Epithelial cell of esophagus (primary cell): ENCODE measurements at regions not wholly inside any gene's neighbourhood (a gene's known extent, or its start where the extent isn't known, plus 50 kb on each side); places are given as distances from the start of the nearest gene placed in this dataset.
A peak's percentile ranks its signal among the peaks of the same experiment; 100 is the strongest.

Experiments
- DNase-seq: peaks from one replicate; pipeline ENCODE4 v3.0.0; 2010; ENCODE audit warnings: low read depth
- H3K4me3 ChIP-seq: 2 replicates; pipeline ENCODE4 v1.5.1; 2011; ENCODE audit warnings: mild to moderate bottlenecking, low read length, control low read depth
- TF ChIP-seq, protein P1 (sequence below): IDR thresholded peaks from 2 replicates; pipeline ENCODE4 v1.5.1; 2011; ENCODE audit warnings: low read depth, mild to moderate bottlenecking, low read length, control low read depth, inconsistent platforms; ENCODE audit not compliant: insufficient read depth; ENCODE audit errors: missing control alignments

- TF ChIP-seq, protein P1, sequence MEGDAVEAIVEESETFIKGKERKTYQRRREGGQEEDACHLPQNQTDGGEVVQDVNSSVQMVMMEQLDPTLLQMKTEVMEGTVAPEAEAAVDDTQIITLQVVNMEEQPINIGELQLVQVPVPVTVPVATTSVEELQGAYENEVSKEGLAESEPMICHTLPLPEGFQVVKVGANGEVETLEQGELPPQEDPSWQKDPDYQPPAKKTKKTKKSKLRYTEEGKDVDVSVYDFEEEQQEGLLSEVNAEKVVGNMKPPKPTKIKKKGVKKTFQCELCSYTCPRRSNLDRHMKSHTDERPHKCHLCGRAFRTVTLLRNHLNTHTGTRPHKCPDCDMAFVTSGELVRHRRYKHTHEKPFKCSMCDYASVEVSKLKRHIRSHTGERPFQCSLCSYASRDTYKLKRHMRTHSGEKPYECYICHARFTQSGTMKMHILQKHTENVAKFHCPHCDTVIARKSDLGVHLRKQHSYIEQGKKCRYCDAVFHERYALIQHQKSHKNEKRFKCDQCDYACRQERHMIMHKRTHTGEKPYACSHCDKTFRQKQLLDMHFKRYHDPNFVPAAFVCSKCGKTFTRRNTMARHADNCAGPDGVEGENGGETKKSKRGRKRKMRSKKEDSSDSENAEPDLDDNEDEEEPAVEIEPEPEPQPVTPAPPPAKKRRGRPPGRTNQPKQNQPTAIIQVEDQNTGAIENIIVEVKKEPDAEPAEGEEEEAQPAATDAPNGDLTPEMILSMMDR: no peak
- H3K4me3 ChIP-seq: no peak overlapping the region
- no peak for DNase-seq
These were observed 111.1 kb upstream of the C10orf90 start for GRCh38 chr10:126781450-126782216.

DNA sequence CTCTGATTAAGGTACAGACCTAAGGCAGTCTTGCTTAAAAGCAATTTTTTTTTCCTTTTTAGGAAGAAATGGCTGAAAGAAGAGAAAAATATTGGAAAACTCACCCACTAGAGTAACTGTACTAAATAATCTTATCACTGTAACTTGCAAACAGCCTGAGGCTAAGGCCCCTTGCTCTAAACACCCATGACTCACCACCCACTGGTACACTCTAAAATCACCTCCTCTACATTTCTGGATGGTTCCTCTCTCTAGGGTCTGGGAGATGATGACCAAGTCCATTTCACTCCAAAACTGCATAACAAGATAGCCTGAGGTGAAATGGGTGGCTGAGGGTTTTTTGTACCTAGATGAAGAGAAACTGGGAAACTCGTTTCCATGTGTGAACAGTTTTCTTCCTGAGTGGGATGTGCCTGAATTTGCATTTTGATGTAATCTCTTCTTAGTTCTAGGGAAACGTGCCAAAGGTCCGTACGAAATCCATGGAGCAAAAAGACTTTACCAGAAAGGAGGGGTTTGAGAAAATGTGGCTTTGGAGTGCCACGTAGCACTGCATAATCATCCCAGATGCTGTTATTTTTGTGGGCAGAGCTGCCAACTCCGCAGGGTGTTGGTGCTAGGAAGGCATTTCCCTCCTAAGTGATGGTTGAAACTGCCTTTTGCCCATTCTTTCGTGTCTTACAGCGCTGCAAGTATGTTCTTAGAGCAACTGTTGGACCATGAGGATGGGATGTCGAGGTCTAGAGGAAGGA, 113.5 kb upstream of the C10orf90 start:
- TF ChIP-seq, protein P1: no peak
- no peak for DNase-seq
- H3K4me3 ChIP-seq: no peak overlapping the region

- DNase-seq: peak; percentile 18
- TF ChIP-seq, protein P1: no peak
- no peak overlapping the region for H3K4me3 ChIP-seq
These were observed 116.7 kb upstream of the C10orf90 start for GRCh38 chr10:126787201-126787600.

DNA sequence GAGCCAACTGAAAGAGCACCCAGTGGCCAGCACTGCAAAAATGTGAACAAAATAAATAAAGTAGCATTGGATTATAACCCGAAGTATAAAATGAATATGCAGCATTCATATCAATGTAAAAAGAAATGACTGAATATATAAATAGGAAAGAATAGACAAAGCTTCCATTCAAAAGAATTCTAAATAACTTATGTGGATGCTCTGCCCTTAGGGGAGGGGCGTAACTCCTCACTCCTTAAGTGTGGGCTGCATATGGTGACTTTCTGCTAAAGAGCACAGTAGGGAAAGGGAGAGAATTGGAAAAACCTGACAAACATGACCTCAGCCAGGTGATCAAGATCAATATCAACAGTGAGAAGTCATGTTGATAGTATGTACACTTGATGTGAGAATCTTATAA, 109.9 kb upstream of the DOCK1 start:
- TF ChIP-seq, protein P1: no peak
- DNase-seq: no peak
- no peak overlapping the region for H3K4me3 ChIP-seq

DNA sequence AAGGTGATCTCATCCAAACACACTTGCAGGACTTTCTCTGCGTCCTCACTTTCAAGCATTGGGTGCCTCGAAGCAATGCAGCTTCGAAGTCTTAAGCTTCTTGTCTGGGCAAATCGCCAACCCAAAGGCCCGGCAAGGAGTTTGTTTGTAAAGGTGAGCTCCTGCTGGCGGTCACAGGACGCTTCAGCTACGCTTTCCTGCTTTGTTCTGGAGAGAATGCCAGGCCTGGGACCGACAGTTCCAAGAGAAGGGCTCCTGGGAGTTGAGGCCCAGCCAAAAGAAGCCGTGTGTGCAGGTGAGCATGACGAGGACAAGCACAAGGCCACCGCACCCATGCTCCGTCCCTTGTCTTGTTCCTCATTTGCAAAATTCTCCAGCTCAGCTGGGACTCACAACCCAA, 106.6 kb upstream of the DOCK1 start:
- TF ChIP-seq, protein P1: no peak
- peak; percentile 8 for DNase-seq
- no peak overlapping the region for H3K4me3 ChIP-seq

- no peak for DNase-seq
- TF ChIP-seq, protein P1: no peak
- no peak overlapping the region for H3K4me3 ChIP-seq
These were observed 101.8 kb upstream of the DOCK1 start for GRCh38 chr10:126803394-126803793.
